ENCODE measurements at regions not wholly inside any gene's neighbourhood (a gene's known extent, or its start where the extent isn't known, plus 50 kb on each side); places are given as distances from the start of the nearest gene placed in this dataset.
"Not testable (repeated sequence)": the region's sequence is repeated elsewhere in the genome, so short reads cannot be mapped to it uniquely, and the experiment has no call there.

- no peak for TF ChIP-seq CTCF (conservative IDR thresholded peaks at IDR 0.05)
- no peak overlapping the region for H3K27ac ChIP-seq
Measured at GRCh38 chr4:71882113-71882841, 98.4 kb upstream of the GC start.

GRCh38 chr4:71900366-71900765 lies 116.5 kb upstream of the GC start:
- H3K27ac ChIP-seq: not testable (repeated sequence)

- not testable (repeated sequence) for H3K27ac ChIP-seq
Measured at GRCh38 chr4:71905594-71905993, 121.7 kb upstream of the GC start.

GRCh38 chr4:71906096-71906495 lies 122.2 kb upstream of the GC start:
- H3K27ac ChIP-seq: no peak overlapping the region
- no peak for TF ChIP-seq CTCF (conservative IDR thresholded peaks at IDR 0.05)

- no peak for TF ChIP-seq CTCF (conservative IDR thresholded peaks at IDR 0.05)
- H3K27ac ChIP-seq: no peak overlapping the region
Measured at GRCh38 chr4:71907071-71907470, 123.2 kb upstream of the GC start.

GRCh38 chr4:71907782-71908181 lies 123.9 kb upstream of the GC start:
- TF ChIP-seq CTCF (conservative IDR thresholded peaks at IDR 0.05): no peak
- no peak overlapping the region for H3K27ac ChIP-seq

GRCh38 chr4:71913275-71913674 lies 118.5 kb upstream of the NPFFR2 start:
- no peak for TF ChIP-seq CTCF (conservative IDR thresholded peaks at IDR 0.05)
- no peak overlapping the region for H3K27ac ChIP-seq

GRCh38 chr4:71923070-71923469 lies 108.7 kb upstream of the NPFFR2 start:
- H3K27ac ChIP-seq: no peak overlapping the region
- no peak for TF ChIP-seq CTCF (conservative IDR thresholded peaks at IDR 0.05)

GRCh38 chr4:71930459-71930858 lies 101.3 kb upstream of the NPFFR2 start:
- H3K27ac ChIP-seq: no peak overlapping the region
- TF ChIP-seq CTCF (conservative IDR thresholded peaks at IDR 0.05): no peak
